IMR-90 (cell line): ENCODE measurements at regions not wholly inside any gene's neighbourhood (a gene's known extent, or its start where the extent isn't known, plus 50 kb on each side); places are given as distances from the start of the nearest gene placed in this dataset.

Source experiments
- ATAC-seq: fragments of 200-7000 bp; cut with Tn5 transposase; 2 replicates; pipeline ENCODE4 v1.9.1; 2020; ENCODE audit warnings: low read depth, mild to moderate bottlenecking, moderate library complexity
- BruUV-seq: library from RNA; stranded (reverse); fragments of 400-500 nt; replicated peaks from 2 replicates; lab custom pipeline; 2021; lab: Mats Ljungman, UMichigan
- CTCF ChIA-PET: fragments of 300-600 bp; formaldehyde crosslinking; extraction: SDS; loops from one replicate; lab custom pipeline; 2021; ENCODE audit warnings: antibody characterized with exemption; lab: Yijun Ruan, JAX
- POLR2A ChIA-PET: fragments of 300-600 bp; sonication (Branson Sonifier 250); formaldehyde crosslinking; loops from one replicate; lab custom pipeline; 2022; ENCODE audit warnings: antibody characterized with exemption; ENCODE audit not compliant: unreplicated experiment; lab: Charles Lee
- DNase-seq: peaks from one replicate; pipeline ENCODE4 v3.0.0; 2013
- H2AFZ ChIP-seq: replicated peaks from 2 replicates; pipeline ENCODE3; 2013; ENCODE audit warnings: low read length, mild to moderate bottlenecking; ENCODE audit not compliant: poor library complexity
- H2AK5ac ChIP-seq: 2 replicates; pipeline ENCODE4 v1.6.1; 2013; ENCODE audit warnings: low read depth, low read length, inconsistent platforms
- H2AK9ac ChIP-seq: replicated peaks from 2 replicates; pipeline ENCODE3; 2013; ENCODE audit warnings: mild to moderate bottlenecking, low read depth, low read length, moderate library complexity; ENCODE audit not compliant: poor library complexity
- H2BK120ac ChIP-seq: 2 replicates; pipeline ENCODE4 v1.6.1; 2013; ENCODE audit warnings: low read depth, low read length, inconsistent platforms
- H2BK15ac ChIP-seq: 3 replicates; pipeline ENCODE4 v1.6.1; 2013; ENCODE audit warnings: low read depth, low read length, inconsistent platforms
- H2BK20ac ChIP-seq: 2 replicates; pipeline ENCODE4 v1.6.1; 2013; ENCODE audit warnings: low read depth, mild to moderate bottlenecking, inconsistent platforms, low read length, moderate library complexity
- H2BK5ac ChIP-seq: 2 replicates; pipeline ENCODE4 v1.6.1; 2013; ENCODE audit warnings: mild to moderate bottlenecking, low read depth, low read length, inconsistent platforms; ENCODE audit not compliant: poor library complexity, severe bottlenecking
- H3K14ac ChIP-seq: replicated peaks from 2 replicates; pipeline ENCODE4 v1.6.1; 2013; ENCODE audit warnings: low read depth, low read length, inconsistent platforms
- H3K18ac ChIP-seq: 2 replicates; pipeline ENCODE4 v1.6.1; 2013; ENCODE audit warnings: low read depth, low read length, control low read depth
- H3K23ac ChIP-seq: 2 replicates; pipeline ENCODE4 v1.6.1; 2013; ENCODE audit warnings: low read depth, low read length, inconsistent platforms
- H3K27ac ChIP-seq: 2 replicates; pipeline ENCODE4 v1.5.1; 2013; ENCODE audit warnings: mild to moderate bottlenecking, control low read depth, low read length; ENCODE audit not compliant: insufficient read depth
- H3K27me3 ChIP-seq: 2 replicates; pipeline ENCODE4 v1.6.1; 2013; ENCODE audit warnings: low read length; ENCODE audit not compliant: control insufficient read depth, insufficient read depth
- H3K36me3 ChIP-seq: 2 replicates; pipeline ENCODE4 v1.6.1; 2013; ENCODE audit warnings: low read length, mixed read lengths; ENCODE audit not compliant: control insufficient read depth, insufficient read depth
- H3K4ac ChIP-seq: 2 replicates; pipeline ENCODE4 v1.6.1; 2013; ENCODE audit warnings: low read depth, low read length, inconsistent platforms
- H3K4me1 ChIP-seq: 2 replicates; pipeline ENCODE4 v1.6.1; 2013; ENCODE audit warnings: low read length, mixed read lengths; ENCODE audit not compliant: control insufficient read depth, insufficient read depth
- H3K4me2 ChIP-seq: 2 replicates; pipeline ENCODE4 v1.6.1; 2013; ENCODE audit warnings: low read depth, mild to moderate bottlenecking, control low read depth, low read length, moderate library complexity
- H3K4me3 ChIP-seq: 2 replicates; pipeline ENCODE4 v1.5.1; 2013; ENCODE audit warnings: low read depth, mild to moderate bottlenecking, control low read depth, low read length, moderate library complexity; ENCODE audit not compliant: insufficient read depth
- H3K56ac ChIP-seq: 2 replicates; pipeline ENCODE4 v1.6.1; 2013; ENCODE audit warnings: low read length, inconsistent platforms; ENCODE audit not compliant: insufficient read depth; ENCODE audit errors: extremely low read depth
- H3K79me1 ChIP-seq, 2 experiments: 2 replicates each; pipeline ENCODE4 v1.6.1; 2013; ENCODE audit warnings: low read length in 2 of 2, inconsistent platforms in 1 of 2, low read depth in 1 of 2
- H3K9ac ChIP-seq: 2 replicates; pipeline ENCODE4 v1.6.1; 2013; ENCODE audit warnings: low read depth, low read length, control low read depth
- H3K9me1 ChIP-seq: 2 replicates; pipeline ENCODE4 v1.6.1; 2013; ENCODE audit warnings: low read length, inconsistent platforms; ENCODE audit not compliant: insufficient read depth
- H3K9me3 ChIP-seq: 2 replicates; pipeline ENCODE4 v1.6.1; 2013; ENCODE audit warnings: low read length; ENCODE audit not compliant: control insufficient read depth, insufficient read depth
- H4K20me1 ChIP-seq: 2 replicates; pipeline ENCODE4 v1.6.1; 2013; ENCODE audit warnings: low read length, inconsistent platforms; ENCODE audit not compliant: insufficient read depth
- H4K5ac ChIP-seq: 2 replicates; pipeline ENCODE4 v1.6.1; 2013; ENCODE audit warnings: mild to moderate bottlenecking, low read depth, low read length, control low read depth
- H4K8ac ChIP-seq, 2 experiments: 2 replicates each; pipeline ENCODE4 v1.6.1; 2013; ENCODE audit warnings: low read depth in 2 of 2, low read length in 2 of 2, control low read depth in 1 of 2, inconsistent platforms in 1 of 2
- H4K91ac ChIP-seq: 2 replicates; pipeline ENCODE4 v1.6.1; 2013; ENCODE audit warnings: low read depth, low read length, inconsistent platforms; ENCODE audit not compliant: insufficient read depth
- CHD1 ChIP-seq: IDR thresholded peaks from 2 replicates; pipeline ENCODE4 v1.6.1; 2012; ENCODE audit warnings: low read depth, low read length, improper control_type of control experiment
- SMC3 ChIP-seq: fragments of 150-350 bp; IDR thresholded peaks from 2 replicates; pipeline ENCODE4 v1.6.1; 2016; ENCODE audit warnings: low read depth, mild to moderate bottlenecking, antibody characterized with exemption, low read length, moderate library complexity
- WGBS, 2 experiments: methylation state at CpG; one replicate each; pipeline versions ENCODE4 v1.1.5 to v1.1.7; 2013; ENCODE audit warnings: missing lambda C conversion rate in 2 of 2; ENCODE audit not compliant: insufficient read length in 1 of 2; ENCODE audit errors: extremely low coverage in 2 of 2; 5-methylcytosine and 5-hydroxymethylcytosine counted together
- dilution Hi-C: fragments of 300-500 bp; cut with HindIII; formaldehyde crosslinking; loops from one replicate; pipeline ENCODE4 v1.14.3; 2018; ENCODE audit warnings: low sequenced_read_pairs; ENCODE audit not compliant: unreplicated experiment
- in situ Hi-C: fragments of 300-500 bp; cut with MboI; formaldehyde crosslinking; loops from 3 replicates; pipeline ENCODE4 v1.14.3; 2019; ENCODE audit warnings: low sequenced_read_pairs, inconsistent platforms, mixed read lengths
- intact Hi-C: fragments of 100-400 bp; cut with micrococcal nuclease; formaldehyde crosslinking; loops from 2 replicates; pipeline ENCODE4 v1.10.0; 2022

- Histone ChIP-seq H3K14ac (no peak overlapping the region), H3K9ac (no peak overlapping the region), H3K27me3 (no peaks in the 10 kb centered on the region), H4K20me1 (no peaks in the 10 kb centered on the region), H4K5ac (no peak overlapping the region), H3K23ac (no peak overlapping the region), H3K56ac (no peak overlapping the region), H2AK5ac (no peak overlapping the region), H2BK5ac (no peak overlapping the region), H3K36me3 (no peaks in the 10 kb centered on the region), H3K9me1 (no peaks in the 10 kb centered on the region), H2BK120ac (no peak overlapping the region), H3K4me2 (no peak overlapping the region), H3K4ac (no peak overlapping the region), H2AK9ac (no peak overlapping the region), H3K27ac (no peak overlapping the region), H2AFZ (no peak overlapping the region), H3K9me3 (peaks cover 5% of the 10 kb centered on the region), H3K18ac (no peak overlapping the region), H4K8ac (no peak overlapping the region), H4K91ac (no peak overlapping the region), H2BK15ac (no peak overlapping the region), H3K4me1 (no peaks in the 10 kb centered on the region), H3K79me1 (no peaks in the 10 kb centered on the region), H2BK20ac (no peak overlapping the region), H3K4me3 (no peak overlapping the region)
- TF ChIP-seq SMC3, result no peak
- no peak for TF ChIP-seq CHD1
- no TSS peak for BruUV-seq
- DNase-seq, result no peak
- WGBS, 2 experiments, result no CpG with 5 or more reads among the region's 4 CpGs
- CTCF ChIA-PET, result no interaction called here
- POLR2A ChIA-PET, result no interaction called here
- in situ Hi-C loops, result no loop called here
- dilution Hi-C loops, result no loop called here
- intact Hi-C loops, result no loop called here
- no peak for ATAC-seq
Observed at GRCh38 chrX:3449287-3449686, 102.8 kb upstream of the MXRA5 start.
